GM18505 (cell line): ENCODE measurements at regions not wholly inside any gene's neighbourhood (a gene's known extent, or its start where the extent isn't known, plus 50 kb on each side); places are given as distances from the start of the nearest gene placed in this dataset.

ENCODE experiments used
- ATAC-seq: cut with Tn5 transposase; IDR thresholded peaks from one replicate; pipeline ENCODE4 v1.9.1; 2021; ENCODE audit not compliant: unreplicated experiment
- POLR2A ChIP-seq: IDR thresholded peaks from 4 replicates; pipeline ENCODE4 v1.6.1; 2011; ENCODE audit warnings: borderline replicate concordance; ENCODE audit not compliant: insufficient read depth, insufficient read length; ENCODE audit errors: extremely low read depth

- TF ChIP-seq POLR2A, result no peak
- no peak for ATAC-seq
These were observed 69.4 kb upstream of the TNRC6C start for GRCh38 chr17:77889135-77889505.

DNA sequence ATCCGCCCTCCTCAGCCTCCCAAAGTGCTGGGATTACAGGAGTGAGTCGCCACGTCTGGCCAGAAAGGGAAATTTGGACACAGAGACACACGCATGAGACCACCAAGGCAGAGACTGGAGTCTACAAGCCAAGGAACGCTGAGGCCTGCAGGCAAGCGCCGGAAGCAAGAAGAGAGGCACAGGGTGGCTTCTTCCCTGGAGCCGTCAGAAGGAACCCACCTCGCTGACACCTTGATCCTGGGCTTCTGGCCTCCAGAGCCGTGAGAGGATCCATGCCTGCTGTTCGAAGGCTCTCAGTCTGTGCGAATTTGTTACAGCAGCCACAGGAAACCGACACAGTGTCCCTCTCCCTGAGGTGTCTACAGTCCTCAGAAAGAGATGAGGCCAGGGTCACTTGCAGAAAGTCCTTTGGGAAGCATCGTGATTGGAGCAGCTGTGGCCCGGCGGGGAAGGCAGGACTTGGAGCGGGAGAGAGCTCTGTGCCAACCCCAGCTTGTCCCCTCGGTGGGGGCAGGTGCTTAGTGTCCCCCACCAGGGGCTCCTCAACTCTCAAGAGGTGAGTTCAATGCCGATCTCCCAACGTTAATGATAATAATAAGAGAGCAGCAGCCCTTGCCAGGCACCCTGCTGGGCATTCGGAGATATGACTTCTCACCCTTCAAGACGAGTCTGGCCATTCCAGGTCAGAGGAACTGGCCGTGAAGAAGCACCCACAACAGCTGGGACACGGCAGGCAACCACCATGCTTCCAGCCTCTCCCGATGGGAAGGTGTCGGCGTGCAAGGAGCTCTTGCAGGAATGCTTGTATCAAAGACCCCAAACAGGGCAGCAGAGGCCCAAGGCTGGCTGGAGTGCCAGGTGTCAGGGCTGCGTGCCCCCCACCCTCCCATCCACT lies 68.4 kb upstream of the TNRC6C start:
- TF ChIP-seq POLR2A, result no peak
- no peak for ATAC-seq

DNA sequence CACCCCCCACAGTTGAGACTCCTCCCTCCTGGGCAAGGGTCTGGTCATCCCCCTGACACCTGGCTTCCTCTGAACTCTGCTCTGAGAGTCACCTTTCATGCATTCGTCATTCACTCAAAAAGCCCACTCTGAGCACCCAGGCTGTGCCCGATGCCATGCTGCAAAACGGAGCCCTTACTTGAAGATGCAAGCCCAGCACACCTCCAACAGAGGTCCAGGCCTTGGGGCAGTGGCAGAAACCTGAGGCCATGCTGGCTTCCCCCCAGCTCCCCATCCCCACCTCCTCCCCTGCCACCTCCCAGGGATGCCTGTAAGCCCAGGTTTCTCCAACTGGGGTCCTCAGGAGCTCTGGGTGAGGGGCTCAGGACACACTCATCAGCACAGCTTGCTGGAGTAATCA lies 67.7 kb upstream of the TNRC6C start:
- ATAC-seq, result no peak
- TF ChIP-seq POLR2A, result no peak

GRCh38 chr17:77891602-77892001 lies 66.9 kb upstream of the TNRC6C start:
- ATAC-seq, result no peak

GRCh38 chr17:77892031-77892430 lies 66.5 kb upstream of the TNRC6C start:
- no peak for ATAC-seq
- no peak for TF ChIP-seq POLR2A

More at GRCh38 chr17:77891602-77892001, 66.9 kb upstream of the TNRC6C start:
- no peak for TF ChIP-seq POLR2A

DNA sequence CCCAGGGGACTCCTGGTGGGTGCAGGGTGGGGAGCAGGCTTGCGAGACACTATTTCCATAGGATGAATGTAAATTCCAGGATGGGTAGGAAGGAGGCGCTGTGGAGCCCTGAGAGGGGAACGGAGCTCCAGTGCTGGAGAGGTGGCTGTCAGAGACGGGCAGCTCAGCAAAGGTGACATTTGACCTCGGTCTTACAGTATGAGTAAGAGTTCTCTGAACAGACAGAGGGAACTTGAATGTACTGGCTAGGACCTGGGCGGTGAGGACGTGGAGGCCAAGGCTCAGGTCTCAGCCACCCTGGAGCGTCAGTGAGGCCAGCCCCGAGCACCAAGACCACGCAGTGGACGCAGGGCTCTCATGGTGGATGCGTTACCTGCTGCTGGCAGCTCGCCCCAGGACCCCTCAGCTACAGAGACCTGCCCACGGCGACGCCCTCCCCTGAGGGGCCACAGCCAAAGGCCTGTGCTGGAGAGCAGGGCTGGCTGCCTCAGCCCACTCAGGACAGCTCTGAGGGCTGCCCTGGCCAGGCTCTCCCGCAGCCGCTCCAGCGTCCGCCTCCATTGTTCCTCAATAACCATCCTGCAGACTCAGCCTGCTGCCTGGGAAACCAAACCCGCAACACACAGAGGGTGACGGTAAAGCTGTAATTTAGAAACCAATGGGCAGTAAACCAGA lies 65.9 kb upstream of the TNRC6C start:
- ATAC-seq, result no peak

DNA sequence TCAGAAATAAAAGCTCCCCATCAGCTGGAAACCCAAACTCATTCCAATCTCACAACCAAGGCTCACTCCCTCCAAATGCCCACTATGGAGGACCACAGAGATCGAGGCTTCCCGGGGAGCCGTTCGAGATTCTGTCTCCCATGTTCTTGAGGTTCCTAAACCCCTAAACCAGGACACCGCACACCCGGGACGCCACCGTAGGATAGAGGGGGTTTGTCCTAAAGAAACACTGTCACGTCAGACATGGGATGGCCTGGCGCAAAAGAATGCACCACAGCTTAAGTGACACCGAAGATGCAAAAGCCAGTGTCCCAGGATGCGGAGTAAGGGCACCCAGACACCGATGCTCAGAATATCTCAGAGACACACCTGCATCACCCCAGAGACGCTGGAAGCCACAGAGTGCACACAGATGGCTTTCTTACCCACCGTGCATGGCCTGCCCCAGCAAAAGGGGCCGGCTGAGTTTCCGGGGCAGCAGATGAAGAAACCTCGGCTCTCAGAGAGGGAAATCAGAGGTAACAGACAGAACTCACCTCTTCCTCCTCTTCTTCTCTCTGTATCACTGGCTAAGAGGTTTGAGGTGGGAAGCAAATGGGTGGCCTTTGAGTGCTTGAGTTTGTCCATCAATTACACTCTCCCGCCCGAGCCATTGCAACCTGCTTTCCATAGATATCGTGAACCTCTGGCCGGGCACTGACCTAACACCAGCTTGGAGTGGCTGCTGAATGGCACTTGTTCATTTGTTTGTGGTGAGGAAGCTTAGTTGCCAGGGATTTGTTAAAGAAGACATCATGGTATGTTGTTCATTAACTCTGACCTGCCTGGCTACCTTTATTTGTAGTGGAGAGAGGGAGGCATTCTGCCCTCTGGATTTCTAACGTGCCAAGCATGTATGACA lies 65.1 kb upstream of the TNRC6C start:
- TF ChIP-seq POLR2A, result no peak
- no peak for ATAC-seq

More for the DNA sequence above, 65.9 kb upstream of the TNRC6C start:
- TF ChIP-seq POLR2A, result no peak

DNA sequence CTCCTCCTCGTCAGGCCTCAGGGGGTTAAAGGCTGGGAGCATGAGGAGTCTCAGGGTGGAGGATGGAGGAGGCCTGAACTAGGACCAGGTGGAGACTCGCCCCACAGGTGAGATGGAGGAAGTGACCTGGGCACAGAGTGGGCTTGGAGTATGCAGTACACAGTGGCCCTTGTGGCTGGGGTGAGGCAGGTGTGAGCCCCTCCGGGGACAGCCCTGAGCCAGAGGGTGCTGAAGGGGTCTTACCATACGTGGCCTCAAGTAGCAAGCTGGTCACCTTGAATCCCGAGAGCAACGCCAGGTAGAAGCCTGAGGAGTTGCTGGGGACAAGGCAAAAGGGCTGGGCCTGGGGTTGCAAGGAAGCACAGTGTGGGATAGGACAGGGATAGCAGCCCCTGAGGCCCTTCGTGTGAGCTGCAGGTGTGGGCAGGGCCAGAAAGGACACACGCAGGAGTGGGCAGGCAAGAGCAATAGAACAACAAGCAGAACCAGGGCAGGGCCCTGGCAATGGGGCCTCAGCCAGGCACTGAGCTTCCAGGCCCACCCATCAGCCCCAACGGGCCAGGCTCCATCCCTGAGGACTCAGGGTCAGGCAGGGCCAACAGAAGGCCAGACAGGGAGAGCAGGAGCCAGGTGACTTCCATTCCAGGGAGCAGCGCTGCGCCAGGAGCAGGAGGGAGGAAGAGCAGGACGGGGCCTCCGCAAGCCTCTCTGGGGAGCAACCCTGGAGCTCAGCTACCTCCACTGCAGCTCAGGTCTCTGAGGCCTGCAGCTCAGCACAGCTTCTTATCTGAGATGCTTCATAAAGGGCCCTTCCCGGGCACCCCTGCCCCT lies 64.2 kb upstream of the TNRC6C start:
- no peak for ATAC-seq
- no peak for TF ChIP-seq POLR2A

DNA sequence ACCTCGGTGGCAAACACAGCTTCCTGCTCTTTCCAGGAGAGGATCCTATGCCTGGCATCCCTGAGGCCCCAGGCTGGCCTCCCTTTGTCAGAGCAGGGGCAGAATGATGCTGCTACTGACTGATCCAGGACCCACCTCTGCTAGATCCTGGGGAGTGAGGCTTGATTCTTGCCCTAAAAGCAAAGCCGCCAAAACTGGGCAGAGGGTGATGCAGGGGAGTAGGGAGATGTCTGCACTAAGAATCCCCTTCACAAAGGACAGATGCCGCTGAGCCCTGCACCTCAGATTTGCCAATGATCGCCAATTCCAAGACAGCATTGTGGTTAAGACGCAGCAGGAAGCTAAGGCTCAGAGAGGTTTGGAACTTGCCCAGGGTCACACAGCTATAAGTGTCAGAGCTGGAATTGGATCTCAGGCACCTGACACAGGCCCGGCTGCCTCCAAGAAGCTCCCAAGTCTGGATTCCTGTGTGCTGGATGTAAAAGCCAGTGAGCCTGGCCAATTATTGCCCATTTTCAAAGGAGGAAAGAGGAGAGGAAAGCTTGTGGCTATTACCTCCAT lies 60.7 kb upstream of the TNRC6C start:
- ATAC-seq, result no peak
- no peak for TF ChIP-seq POLR2A

DNA sequence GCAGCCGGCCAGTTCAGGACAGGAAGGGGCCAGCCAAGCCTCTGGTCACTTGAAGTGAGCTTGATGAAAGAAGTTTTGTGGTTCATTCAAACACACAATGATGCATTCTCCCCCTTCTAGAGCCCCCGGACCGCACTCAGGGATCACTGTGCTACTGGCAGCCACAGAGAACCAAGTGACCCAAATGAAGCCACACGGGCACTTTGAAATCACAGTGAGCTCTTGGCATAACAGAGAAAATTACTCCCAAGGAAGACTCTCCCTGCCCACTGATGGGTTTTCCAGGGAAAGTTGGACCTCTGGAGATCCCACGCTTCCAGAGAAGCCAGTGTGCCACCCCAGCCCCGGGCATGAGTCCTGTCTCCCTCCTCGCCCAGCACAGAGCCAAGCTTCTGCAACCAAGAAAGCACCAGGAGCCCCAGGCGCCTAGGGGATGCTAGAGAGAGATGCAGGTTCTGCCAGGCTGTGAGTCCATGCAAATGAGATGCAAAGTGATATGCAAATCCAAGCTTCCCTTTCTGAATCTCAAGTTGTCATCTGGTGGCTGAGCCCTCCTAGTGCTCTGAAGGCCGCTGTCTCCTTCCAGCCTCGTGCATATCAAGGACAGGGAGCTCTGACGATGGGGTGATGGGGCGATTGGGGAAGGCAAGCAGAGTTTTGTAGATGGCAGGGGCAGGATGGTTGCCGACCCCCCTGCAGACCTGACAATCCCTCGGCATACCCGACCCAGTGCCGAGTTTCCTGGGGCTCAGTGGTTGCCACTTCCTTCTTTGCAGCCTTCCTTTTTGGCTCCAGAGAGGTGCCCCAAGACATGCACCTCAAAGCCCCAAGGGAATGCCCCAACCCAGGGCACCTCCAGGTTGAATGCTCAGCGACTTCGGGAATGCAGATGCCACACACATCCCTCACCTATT lies 59.7 kb upstream of the TNRC6C start:
- TF ChIP-seq POLR2A, result no peak
- ATAC-seq, result no peak

DNA sequence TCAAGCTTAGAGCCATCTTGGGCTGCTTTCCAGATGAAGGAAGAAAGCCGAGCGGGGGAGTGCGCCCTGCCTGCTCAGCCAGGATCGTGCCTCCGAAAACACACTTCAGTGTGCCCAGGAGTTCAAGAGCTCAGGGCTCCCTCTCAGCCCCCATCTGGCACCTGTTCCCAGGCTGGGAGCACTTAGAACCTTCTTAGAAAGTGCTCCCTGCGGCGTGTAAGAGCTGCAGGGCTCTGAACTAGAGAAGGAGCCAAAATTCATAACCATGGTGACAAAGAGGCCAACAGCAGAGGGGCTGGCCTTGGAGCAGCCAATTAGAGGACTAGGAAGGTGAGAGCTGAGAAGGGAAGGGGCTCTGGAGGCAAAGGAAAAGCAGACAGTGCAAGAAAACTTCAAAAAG lies 59.0 kb upstream of the TNRC6C start:
- no peak for TF ChIP-seq POLR2A
- ATAC-seq, result no peak
